SHP77 (cell line): ENCODE measurements at regions not wholly inside any gene's neighbourhood (a gene's known extent, or its start where the extent isn't known, plus 50 kb on each side); places are given as distances from the start of the nearest gene placed in this dataset.
A peak's percentile ranks its signal among the peaks of the same experiment; 100 is the strongest.

Experiments
- DNase-seq, 2 experiments: peaks; one replicate each; lab custom pipeline; 2025; lab: John Stamatoyannopoulos, UW

DNA sequence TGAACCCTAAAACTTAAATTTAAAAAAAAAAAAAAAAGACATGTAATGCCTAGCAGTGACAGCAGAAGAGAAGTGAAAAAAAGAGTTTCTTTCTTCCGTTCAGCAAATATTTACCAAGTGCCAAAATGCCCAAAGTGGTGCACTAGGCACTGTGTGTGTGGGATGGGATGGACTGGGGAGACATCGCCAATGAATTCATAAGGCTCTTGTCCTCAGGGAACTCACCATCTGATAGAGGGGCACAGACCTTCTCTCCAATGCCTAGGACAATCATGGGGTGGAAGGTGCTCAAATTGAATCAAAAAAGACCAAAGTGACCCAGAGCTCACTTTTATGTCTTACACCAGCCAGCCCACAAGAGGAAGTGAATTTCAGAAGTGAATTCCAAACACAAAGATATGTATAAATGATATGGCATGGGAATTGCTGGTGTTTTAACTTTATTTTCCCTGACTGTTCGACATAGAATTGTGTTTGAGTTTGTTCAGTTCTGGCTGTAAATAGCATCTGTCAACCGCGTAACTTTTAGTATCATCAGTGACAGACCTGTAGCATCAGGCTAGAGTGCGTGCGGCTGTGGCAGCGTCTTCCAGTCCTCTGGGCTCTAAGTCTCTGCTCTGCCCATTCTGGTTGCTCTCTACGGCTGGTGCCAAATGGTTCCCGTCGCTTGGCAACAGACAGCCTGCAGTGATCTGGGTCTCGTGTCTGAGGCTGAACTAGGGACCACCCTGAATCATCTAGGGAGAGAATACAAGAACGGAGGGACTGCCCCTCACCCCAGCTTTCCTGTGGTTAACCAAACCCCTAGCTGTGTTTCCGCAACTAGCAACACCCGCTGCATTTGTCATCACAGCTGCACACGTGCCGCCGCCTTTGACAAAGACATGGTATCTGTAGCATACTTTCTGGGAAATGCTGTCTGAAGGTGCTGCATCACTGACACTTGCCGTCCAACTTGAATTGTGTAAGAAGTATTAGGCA is 154.0 kb upstream of the THBS1 start:
- DNase-seq, result peak; percentile 32 to 75

DNA sequence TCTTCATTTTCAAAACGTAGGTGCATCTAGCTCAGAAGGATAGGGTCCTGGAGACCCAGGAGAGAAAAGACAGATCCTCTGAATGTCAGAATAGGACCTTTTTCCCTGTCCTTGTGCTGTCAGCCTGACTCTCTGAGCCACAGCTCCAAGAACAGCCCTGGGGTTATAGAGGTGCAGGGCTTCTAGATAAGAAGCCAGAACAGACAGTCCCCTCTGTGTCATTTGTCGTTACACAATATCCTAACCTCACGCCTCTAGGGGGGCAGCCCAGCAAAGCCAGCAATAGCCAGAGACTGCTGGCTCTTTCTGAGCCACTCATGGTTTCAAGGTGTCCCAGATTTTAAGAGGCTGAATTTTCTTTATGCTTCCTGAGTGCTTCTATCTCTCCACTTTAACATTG is 153.2 kb upstream of the THBS1 start:
- no peak for DNase-seq

DNA sequence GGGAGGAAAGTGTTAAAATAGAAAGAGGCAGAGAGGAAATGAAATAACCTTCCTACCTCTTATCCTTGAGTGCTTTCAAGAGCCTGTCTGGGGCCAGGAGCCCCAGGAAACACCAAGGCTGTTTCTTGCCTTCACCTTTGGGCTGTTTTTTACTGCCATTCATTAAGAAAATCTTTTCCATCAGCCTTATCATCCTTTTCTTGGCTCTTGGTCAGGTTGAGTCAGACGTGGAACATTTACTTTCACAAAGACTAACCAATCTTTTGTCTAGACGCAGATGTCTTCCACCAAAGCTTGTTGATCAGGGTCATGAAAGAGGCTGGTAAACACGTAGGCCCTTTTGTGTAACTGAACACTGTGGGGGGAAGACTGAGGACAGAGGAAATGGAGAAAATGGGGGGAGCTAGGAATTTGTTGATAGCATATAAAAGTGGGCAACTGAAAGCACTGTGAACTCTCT is 151.0 kb upstream of the THBS1 start:
- no peak for DNase-seq

DNA sequence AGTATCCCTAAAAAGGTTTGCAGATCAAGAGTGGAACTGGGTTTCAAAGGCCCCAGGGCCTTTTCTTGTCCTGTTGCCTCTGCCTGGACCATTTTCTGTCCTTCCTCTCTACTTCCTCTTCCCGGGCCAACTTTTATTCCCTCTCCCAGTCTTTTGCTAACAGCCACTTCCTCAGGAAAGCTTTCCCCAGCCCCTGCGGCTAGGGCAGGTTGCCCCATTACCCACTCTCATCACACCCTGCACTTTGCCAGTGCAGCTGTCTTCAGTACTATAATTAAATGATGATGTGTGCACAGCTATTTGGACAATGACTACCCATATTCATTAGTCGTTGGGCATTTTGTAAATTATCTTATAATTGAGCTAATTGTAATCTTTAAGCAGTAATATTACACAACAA is 150.5 kb upstream of the THBS1 start:
- DNase-seq, result no peak

DNA sequence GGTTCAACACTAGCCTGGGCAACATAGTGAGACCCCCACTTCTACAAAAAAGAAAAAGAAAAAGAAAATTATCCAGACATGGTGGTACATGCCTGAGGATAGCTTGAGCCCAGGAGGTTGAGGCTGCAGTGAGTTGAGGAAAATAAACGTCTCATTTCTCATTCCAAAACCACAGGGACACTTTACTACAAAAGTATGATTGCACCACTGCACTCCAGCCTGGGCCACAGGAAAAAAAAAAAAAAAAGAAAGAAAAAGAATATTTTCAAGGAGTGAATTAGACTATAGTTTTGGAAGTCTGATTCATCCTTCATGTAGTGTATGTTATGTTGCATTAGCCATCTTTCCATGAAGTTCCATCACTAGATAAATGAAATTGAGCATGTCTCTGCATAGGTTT is 149.5 kb upstream of the THBS1 start:
- DNase-seq, result no peak

DNA sequence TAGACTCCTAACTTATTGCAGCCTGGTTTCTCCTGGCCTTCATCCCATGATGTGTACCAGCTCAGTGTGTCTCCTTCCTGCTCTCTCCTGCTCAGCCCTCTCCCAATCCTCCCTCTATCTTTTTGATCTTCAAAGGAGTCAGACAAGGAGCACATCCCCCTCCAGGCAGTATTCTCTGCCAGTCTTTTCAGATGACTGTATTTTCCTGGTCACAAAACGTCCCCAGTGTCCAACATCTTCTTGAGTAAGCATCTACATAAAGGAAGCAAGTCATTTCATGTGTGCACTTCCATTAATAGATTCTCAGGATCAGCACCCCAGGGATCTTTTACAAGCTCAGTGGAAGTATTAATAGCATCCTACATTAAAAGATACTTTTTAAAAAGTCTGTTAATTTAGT is 148.9 kb upstream of the THBS1 start:
- no peak for DNase-seq

DNA sequence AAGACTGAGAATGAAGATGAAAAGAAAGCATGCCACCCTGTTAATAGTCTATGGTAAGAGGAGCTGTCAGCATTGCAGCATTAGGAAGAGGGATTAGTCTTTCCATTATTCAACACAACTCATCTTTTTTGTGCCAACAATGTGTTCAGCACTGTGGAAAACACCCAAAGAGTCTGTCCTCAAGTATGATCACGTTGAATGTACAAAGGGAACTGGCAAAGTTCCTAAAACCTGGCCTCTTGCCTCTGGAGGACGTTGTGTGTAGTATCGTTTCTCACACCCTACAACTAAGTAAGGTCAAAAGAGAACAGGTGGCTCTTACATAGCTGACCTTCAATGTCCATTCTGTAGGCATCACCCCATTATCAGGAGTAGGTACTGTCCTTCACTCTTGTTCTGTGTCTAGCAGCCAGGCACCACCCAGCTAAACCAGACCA is 147.9 kb upstream of the THBS1 start:
- no peak for DNase-seq

DNA sequence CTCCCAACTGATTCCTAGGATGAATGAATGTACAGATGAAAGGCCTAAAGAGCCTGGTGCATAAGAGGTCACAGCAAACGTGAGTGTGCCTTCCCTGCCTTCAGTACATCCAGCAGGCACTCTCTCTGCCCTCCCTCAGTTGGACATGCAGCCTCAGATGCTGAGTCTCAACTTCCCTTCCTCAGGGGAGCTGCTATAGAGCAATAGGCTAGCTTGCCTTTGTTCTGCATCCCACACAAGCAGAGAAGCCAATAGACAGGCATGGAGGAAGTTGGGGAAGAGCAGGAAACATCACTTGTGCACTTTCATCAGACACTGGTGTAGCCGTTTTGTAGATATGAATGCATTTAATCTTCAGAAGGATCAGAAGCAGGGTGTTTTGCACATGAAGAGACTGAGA is 147.5 kb upstream of the THBS1 start:
- DNase-seq, result no peak

DNA sequence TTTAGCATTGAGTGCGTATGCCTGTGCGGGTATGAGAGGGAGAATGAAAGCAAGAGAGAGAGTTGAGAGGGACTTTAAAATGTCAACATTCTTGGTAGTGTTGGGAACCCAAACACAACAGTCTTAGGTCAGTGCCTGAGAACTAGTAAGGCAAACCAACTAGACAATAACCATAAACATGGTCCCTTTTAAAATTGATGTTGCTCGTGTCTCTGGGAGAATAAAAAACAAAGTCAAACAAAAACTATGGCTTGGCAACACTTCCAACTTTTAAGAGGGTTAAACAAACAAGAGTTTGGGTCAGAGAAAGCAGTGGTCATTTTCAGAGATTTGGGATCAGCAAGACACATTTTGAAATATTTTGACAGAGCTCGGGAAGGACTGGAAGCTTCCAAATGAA is 146.7 kb upstream of the THBS1 start:
- no peak for DNase-seq

DNA sequence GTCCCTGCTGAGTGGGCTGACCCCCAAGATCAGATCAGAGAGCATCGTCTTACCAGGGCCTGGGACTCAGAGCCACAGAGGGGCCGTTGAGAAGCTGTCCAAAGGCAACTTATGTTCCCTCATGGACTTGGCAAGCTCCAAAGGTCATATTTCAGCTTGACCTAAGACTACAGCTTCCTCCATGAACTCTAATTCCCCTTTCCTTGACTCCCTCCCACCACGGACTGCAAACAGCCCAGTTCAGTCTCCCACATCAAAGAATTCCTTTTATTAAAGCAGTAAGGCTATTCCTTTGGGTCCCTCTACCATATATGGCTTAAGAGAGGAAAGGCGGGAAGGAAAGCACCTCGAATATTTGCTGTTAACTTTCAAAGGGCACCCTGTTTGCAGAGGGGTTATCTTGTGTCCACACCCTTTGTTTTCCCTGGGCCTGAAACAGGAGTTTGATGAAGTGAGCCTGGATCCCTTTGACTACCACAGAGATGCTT is 146.1 kb upstream of the THBS1 start:
- DNase-seq, result no peak

DNA sequence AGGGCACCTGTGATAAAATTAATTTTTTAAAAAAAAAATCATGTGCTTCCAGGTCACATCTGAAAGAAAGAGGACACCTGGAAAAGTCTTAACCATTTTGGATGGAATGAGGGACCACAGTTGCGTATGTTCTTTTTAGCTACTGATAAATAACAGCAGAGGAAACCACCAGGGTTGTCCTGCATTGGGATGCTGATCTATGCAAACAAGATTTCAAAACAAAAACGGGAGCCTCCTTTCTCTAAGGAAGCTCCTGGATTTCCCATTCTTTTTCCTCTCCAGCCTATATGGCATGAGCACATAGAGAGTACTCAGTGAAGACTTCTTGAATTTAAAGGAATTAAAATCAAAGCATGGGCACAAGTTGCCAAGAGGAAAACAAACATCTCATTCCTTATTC is 145.6 kb upstream of the THBS1 start:
- DNase-seq, result no peak

DNA sequence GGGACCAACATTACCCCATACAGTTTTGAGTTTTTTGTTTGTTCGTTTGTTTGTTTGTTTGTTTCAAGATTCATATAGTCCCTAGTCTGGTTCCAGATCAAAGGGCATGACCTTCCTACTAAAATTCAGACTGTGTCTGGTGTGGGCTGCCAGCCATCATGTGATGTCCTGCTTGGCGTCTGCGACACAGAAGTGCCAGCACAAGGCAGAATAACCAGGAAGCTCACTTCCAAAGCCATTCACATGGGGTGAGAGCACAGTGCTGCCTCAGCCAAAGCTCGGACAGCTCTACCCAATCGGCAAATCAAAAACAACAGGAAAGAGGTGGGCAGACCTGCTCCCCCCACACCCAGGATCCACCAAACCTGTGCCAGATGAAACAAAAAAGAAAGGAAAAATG is 142.6 kb upstream of the THBS1 start:
- DNase-seq, result no peak

DNA sequence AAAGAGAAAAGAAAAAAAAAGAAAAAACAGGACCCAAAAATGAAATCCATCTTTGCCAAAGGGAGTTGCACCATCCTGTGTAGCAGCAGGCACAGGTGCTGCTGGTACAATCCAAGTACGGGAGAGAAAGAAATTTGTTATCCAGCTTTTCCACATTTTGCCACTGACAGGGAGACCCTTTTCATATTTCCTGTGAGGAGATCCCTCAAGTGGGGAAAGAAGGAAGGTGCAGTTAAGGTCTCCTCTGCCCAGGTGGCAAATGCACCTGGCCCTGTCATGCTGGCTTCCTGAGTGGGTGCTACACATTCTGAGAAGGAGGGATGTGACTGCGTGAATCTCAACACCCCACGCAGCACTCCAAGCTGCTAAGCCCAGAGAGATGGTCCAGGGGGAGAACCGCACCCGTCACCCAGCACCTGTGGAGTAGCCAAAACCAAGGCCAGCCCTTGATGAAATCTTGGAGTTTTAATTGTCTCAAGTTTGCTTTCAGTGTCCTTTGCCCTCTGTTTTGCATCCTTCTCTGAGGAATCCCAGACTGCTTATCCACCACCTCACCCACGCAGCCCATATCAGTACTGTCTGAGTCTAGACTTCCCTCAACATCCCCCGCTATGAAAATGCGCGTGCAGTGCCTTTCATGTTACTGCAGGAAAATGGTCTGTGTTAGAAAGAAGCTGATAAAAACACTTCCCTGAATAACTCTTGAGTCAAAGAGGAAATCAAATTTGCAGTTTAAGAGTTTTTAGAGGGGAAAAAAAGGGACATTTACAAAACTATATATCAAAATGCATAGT is 141.9 kb upstream of the THBS1 start:
- DNase-seq, result no peak

DNA sequence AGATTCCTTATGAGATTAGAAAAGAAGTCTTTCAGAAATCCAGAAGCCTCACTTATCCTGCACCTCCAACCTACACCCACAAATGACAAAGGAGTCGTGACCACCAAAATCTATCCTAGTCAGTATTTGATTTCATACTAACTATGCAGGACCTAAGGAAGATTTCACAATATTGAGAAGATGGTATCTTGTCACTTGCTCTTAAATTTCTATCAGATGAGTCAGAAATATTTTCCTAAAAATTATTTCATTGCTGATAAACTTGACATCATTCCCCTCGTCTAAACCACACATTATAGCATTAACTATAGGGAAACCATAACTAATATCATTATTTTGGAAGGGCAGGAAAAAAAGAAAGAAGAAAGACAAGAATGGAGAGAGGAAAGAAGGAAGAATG is 138.0 kb upstream of the THBS1 start:
- no peak for DNase-seq

DNA sequence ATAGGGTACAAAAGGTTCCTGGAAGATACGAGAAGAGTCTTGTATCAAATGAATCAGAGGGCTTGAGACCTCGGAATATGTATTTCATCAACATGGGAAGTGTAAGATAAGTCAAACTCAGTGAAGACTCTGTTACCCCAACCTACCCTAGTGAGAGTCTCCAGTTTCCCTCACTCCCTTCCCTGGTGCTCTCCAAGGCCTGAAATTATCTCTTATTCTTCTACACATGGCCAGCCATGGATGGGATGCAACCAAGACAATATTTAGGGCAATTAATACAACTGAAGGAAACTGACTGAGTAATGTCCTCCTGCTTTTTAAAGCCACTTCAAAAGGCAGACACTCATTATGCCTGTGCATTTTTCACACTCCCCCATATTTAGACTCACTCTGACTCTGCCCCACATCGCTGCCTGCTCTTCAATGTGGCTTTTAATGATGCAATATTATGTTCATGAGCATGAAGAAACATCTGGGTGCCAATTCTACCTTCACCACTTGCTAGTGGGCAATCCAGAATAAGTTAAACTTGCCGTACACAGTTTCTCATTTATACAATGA is 137.1 kb upstream of the THBS1 start:
- no peak for DNase-seq

DNA sequence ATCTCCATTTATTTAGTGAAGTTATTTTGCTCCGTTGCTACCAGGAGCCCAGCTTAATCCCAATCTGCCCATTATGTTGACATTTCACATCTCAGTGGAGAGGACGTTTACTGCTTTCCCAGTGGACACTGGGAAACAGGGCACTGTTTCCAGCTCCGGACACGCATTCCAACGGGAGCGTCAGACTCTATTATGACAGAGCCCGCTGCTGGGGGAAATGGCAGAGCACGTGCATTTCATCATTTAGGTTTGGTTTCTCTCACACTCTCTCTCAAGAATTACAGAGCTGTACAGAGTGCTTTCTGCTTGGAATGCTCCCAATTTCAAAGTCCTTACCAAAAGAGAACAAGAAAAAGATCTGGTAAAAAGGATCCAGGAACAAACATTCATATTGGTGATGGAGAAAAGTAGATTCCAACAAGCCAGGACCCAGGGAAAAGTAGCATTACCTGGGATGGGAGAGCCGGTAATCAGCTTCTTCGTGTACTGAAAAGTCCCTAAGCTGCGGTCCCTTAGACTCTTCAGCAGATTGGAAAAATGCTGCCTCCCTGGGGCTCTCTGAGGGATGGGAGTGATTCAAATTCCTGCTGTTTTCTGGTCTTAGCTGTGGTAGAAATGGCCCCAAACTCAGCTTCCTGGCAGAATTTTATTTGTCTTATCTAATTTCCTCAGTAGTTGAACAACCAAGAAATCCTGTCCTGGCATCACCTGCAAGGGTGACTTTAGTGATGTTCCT is 136.0 kb upstream of the THBS1 start:
- DNase-seq, result no peak

DNA sequence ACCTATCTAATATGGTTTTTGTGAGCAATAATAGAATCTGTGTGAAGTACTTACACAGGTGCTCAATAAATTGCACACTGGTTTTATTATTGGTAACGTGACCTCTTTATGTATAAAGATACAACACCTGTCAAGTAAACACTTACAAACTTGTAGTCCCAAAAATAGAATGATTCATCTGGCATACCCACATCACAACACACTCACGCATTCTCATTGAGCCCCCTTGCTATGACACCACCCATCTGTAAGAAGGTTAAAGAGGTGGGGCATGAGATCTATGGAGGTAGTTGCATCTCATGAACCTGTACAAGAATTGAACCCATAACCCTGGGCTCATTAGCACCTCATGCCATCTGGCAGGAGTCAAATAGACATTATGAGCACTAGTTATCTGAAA is 134.9 kb upstream of the THBS1 start:
- DNase-seq, result no peak

DNA sequence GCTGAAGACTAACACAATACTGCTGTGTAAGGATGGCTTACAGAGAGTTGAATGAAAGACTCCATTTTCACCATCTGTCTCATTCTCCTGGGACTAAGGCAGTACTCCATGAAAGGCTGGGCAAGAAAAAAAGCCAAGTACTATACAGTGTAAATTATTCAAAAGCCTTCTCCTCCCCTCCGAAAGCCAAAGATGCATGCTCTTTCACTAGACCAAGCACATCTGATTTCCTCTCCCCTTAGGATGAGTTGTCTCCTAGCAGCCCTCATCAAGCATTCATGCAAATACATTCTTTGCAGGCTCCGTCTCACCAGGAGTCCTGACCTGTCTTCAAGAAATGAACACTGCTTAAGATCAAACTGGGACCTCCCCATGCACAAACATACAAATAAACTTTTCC is 133.5 kb upstream of the THBS1 start:
- DNase-seq, result no peak

DNA sequence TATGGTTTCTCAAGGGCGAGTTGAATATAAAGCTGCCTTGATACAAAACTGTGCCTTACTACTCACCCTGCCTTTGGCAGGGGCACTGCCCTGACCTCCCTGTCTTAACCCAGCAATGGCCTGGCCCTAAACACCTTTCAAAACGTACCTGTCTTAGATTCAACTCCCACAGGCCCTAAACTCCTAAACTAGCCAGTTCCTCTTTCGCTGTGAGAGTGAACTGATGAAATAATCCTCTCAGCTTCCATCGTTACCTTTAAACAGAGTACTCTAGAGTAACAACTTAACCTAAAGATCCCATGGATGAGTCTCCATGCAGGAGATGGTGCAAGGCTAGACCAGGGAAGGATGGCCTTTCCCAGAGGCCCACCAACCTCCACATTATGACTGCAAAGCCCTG is 133.0 kb upstream of the THBS1 start:
- DNase-seq, result no peak

DNA sequence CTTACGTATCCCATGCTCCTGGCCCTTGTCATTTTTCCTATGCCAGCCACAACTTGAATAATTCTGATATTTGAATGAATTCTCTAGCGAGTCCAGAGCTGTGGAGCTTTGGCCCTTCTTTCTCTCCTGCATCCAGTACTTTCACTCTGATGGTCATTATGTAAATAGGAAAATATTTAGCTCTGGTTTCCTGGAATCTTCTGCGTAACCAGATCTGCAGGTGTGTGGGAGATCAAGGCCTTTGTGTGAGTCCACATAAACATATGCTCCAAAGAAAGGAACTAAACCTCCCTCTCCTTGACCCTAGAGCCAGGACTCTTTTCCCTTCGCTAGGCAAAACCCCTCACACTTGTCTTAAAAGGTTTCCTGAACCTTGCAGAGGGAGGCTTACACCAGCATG is 132.5 kb upstream of the THBS1 start:
- DNase-seq, result no peak

DNA sequence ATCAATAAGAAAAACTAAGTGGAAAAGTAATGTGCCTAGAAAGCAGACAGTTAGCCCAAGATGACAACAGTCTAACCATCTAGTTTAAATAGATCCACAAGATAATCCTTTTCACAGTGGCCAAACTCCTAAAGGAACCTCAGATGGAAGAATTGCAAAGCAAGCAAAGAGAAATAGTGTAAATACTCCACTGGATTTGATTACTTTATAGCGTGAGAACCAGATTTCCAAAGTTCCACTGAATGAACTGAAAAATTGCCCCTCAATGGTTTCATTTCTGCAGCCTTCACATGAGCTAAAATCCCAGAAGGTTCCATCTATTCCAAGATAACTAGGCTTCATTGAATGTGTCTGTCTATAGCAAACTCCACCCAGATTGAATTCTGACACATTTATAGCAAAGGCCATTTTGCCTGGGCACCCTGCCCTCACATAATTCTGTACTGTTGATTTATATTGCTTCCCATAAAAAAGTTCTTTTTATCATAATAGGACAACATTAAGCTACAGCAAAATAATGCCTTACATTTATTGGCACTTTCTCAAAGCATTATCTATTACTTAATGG is 129.7 kb upstream of the THBS1 start:
- DNase-seq, result no peak

DNA sequence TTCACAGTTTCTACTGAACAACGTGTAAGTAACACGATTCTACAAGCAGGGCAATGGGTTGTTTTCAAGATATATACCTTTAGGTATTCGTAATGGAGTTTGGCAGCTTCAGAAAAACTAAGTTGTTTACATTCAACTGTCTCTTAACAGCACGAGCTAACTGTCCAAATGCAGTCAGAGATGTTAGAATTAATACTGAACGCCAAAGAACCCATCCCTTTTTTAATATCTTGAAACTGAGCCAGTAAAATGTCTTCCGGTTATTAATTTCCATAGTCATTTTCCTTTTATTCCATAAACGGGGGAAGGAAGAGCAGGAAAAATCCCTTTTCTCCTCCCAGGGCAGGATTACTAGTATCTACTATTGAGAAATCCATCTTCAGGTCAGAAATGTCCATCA is 129.0 kb upstream of the THBS1 start:
- no peak for DNase-seq
